A673 (cell line): ENCODE measurements at regions not wholly inside any gene's neighbourhood (a gene's known extent, or its start where the extent isn't known, plus 50 kb on each side); places are given as distances from the start of the nearest gene placed in this dataset.

Experiments used
- BruUV-seq: library from RNA; stranded (reverse); fragments of 400-500 nt; replicated peaks from 2 replicates; lab custom pipeline; 2021; lab: Mats Ljungman, UMichigan
- CTCF ChIA-PET: fragments of 300-600 bp; sonication (Branson Sonifier 250); formaldehyde crosslinking; loops from one replicate; lab custom pipeline; 2022; ENCODE audit warnings: antibody characterized with exemption; lab: Charles Lee
- POLR2A ChIA-PET: fragments of 300-600 bp; sonication (Branson Sonifier 250); formaldehyde crosslinking; loops from one replicate; lab custom pipeline; 2022; ENCODE audit warnings: antibody characterized with exemption; ENCODE audit not compliant: low non-redundant PET; lab: Charles Lee
- DNase-seq: peaks from one replicate; pipeline ENCODE4 v3.0.0-alpha.2; 2015; ENCODE audit warnings: low spot score
- H3K27ac ChIP-seq: fragments of 200-600 bp; sonication (generic); 2 replicates; pipeline ENCODE4 v1.5.1; 2016; ENCODE audit warnings: mixed run types, low read depth, mild to moderate bottlenecking, mixed read lengths, antibody characterized with exemption, low read length; ENCODE audit not compliant: poor library complexity, severe bottlenecking
- H3K27me3 ChIP-seq: fragments of 200-600 bp; sonication (generic); replicated peaks from 2 replicates; pipeline ENCODE4 v1.6.1; 2017; ENCODE audit warnings: mixed run types, low read depth, mild to moderate bottlenecking, mixed read lengths, antibody characterized with exemption, low read length; ENCODE audit not compliant: insufficient read depth, poor library complexity
- H3K36me3 ChIP-seq: fragments of 200-600 bp; sonication (generic); 2 replicates; pipeline ENCODE4 v1.6.1; 2016; ENCODE audit warnings: mixed run types, mild to moderate bottlenecking, mixed read lengths, antibody characterized with exemption, low read length; ENCODE audit not compliant: insufficient read depth, poor library complexity, severe bottlenecking
- H3K4me1 ChIP-seq: fragments of 200-600 bp; sonication (generic); 2 replicates; pipeline ENCODE4 v1.6.1; 2017; ENCODE audit warnings: mixed run types, mild to moderate bottlenecking, mixed read lengths, antibody characterized with exemption, low read length; ENCODE audit not compliant: insufficient read depth, poor library complexity, severe bottlenecking
- H3K4me3 ChIP-seq: fragments of 200-600 bp; sonication (generic); 2 replicates; pipeline ENCODE4 v1.5.1; 2016; ENCODE audit warnings: low read depth, mixed run types, mild to moderate bottlenecking, mixed read lengths, low read length; ENCODE audit not compliant: poor library complexity, severe bottlenecking
- H3K9me3 ChIP-seq: fragments of 200-600 bp; sonication (generic); 2 replicates; pipeline ENCODE4 v1.6.1; 2016; ENCODE audit warnings: mixed run types, low read depth, mild to moderate bottlenecking, mixed read lengths, antibody characterized with exemption, low read length; ENCODE audit not compliant: poor library complexity, severe bottlenecking
- EZH2 ChIP-seq: fragments of 200-600 bp; sonication (generic); IDR thresholded peaks from 2 replicates; pipeline ENCODE4 v1.6.1; 2017; ENCODE audit warnings: borderline replicate concordance, low read depth, mild to moderate bottlenecking, mixed read lengths, antibody characterized with exemption, low read length; ENCODE audit not compliant: poor library complexity, severe bottlenecking
- intact Hi-C: fragments of 100-400 bp; cut with micrococcal nuclease; formaldehyde crosslinking; loops from one replicate; pipeline ENCODE4 v1.10.0; 2022; ENCODE audit not compliant: unreplicated experiment
- TF ChIP-seq, protein P1 (sequence below): fragments of 300-800, 200-600 bp; sonication (generic); conservative IDR thresholded peaks from 2 replicates; pipeline ENCODE4 v1.5.1; 2017; ENCODE audit warnings: low read depth, mild to moderate bottlenecking, antibody characterized with exemption, low read length, moderate library complexity, mixed read lengths

DNA sequence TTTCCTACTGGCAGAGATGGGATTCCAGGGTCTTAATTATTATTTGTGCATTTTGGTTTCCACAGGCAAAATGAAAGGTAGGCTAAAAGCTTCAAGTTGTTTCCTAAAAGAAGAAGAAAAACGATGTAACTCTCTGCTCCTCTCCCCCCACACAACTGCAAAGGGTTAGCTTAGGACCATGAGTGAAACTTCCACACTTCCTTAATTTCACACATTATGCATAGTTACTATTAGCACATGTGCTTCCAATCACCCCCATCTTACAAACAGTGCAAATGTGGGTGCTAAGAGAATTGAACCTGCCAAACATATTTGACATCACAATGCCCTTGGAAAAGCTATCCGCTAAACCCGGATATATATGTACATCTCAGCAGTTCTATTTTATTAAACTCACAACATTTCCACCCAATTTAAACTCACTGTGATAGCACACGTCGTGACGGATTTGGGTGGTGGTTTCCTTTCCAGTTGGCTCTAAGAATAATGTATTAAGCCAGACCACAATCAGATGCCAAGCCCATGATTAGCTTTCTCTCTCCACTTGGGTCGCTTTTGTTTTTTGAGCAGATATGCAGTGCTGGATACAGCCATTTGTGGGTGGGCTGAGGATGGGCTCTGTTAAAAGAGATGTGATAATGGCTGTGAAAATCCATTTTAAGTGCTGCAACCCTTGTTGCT is 245.0 kb upstream of the POU2AF2 start:
- no peak for TF ChIP-seq EZH2
- TF ChIP-seq, protein P1, sequence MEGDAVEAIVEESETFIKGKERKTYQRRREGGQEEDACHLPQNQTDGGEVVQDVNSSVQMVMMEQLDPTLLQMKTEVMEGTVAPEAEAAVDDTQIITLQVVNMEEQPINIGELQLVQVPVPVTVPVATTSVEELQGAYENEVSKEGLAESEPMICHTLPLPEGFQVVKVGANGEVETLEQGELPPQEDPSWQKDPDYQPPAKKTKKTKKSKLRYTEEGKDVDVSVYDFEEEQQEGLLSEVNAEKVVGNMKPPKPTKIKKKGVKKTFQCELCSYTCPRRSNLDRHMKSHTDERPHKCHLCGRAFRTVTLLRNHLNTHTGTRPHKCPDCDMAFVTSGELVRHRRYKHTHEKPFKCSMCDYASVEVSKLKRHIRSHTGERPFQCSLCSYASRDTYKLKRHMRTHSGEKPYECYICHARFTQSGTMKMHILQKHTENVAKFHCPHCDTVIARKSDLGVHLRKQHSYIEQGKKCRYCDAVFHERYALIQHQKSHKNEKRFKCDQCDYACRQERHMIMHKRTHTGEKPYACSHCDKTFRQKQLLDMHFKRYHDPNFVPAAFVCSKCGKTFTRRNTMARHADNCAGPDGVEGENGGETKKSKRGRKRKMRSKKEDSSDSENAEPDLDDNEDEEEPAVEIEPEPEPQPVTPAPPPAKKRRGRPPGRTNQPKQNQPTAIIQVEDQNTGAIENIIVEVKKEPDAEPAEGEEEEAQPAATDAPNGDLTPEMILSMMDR = no peak
- no peak overlapping the region for H3K4me3 ChIP-seq
- no peaks in the 10 kb centered on the region for H3K9me3 ChIP-seq
- POLR2A ChIA-PET = no interaction called here
- DNase-seq = no peak
- no peak overlapping the region for H3K27ac ChIP-seq
- no peaks in the 10 kb centered on the region for H3K27me3 ChIP-seq
- no peaks in the 10 kb centered on the region for H3K36me3 ChIP-seq
- CTCF ChIA-PET = no interaction called here
- intact Hi-C loops = no loop called here
- BruUV-seq = no TSS peak
- peaks cover 14% of the 10 kb centered on the region for H3K4me1 ChIP-seq

DNA sequence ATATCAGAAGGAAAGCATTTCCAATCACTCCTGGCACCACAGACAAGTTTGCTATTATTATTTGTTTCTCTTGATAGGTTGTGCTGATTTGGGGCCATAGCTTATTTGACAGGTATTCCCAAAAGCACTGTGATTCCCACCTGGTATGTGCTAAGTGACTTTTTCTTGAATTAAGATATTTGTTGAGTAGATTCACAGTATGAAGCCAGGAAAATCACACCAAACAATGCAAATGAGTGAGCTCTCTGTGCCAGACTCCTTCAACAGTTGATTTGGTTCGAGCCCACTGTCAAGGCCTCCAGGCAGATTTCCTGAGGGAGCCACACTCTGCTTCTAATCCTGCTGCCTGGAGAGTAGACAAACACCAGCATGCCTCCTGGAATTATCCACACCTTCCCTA is 253.0 kb upstream of the POU2AF2 start:
- TF ChIP-seq, protein P1 = no peak
- TF ChIP-seq EZH2 = no peak
- CTCF ChIA-PET = no interaction called here
- Histone ChIP-seq H3K4me1 (no peaks in the 10 kb centered on the region), H3K36me3 (no peaks in the 10 kb centered on the region), H3K27me3 (no peaks in the 10 kb centered on the region), H3K27ac (no peak overlapping the region), H3K9me3 (no peaks in the 10 kb centered on the region), H3K4me3 (no peak overlapping the region)
- no peak for DNase-seq
- BruUV-seq = no TSS peak
- POLR2A ChIA-PET = no interaction called here
- intact Hi-C loops = no loop called here

DNA sequence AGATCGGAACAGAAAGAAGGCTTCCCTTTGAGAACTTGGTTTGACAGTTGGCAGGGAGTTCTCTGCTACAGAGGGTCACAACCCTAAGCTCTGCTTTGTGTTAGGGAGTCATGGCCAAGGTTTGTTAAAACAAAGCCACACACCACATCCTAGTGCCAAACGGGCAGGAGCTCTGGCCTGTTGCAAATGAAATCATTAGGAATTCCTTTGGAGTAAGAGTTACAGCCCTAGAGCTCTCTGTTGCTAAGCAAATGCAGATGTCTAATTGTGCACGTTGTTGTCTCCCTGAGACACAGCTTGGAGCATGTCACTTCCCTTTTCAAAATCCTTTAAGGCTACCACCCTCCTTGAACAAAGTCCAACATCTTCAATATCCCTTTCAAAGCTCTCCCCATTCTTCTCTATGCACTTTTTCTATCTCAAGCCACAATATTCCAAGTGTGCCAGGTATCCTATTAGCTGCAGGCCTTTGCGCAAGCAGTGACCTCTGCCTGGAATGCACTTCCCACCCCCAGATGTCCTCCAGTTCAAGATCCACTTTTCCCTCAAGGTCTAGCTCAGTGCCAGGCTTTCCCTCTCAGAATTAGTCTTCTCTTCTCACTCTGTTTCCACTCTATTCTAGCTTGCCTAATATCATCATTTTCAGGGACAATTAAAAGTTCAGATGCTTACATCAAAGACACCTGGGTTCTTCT is 253.7 kb upstream of the POU2AF2 start:
- intact Hi-C loops = no loop called here
- no peak overlapping the region for H3K4me3 ChIP-seq
- H3K27ac ChIP-seq = no peak overlapping the region
- ChIA-PET CTCF (no interaction called here), POLR2A (no interaction called here)
- no peaks in the 10 kb centered on the region for H3K36me3 ChIP-seq
- BruUV-seq = no TSS peak
- H3K27me3 ChIP-seq = no peaks in the 10 kb centered on the region
- DNase-seq = no peak
- no peak for TF ChIP-seq EZH2
- TF ChIP-seq, protein P1 = no peak
- no peaks in the 10 kb centered on the region for H3K4me1 ChIP-seq
- no peaks in the 10 kb centered on the region for H3K9me3 ChIP-seq
